NCI-H1105 (cell line): ENCODE measurements at regions not wholly inside any gene's neighbourhood (a gene's known extent, or its start where the extent isn't known, plus 50 kb on each side); places are given as distances from the start of the nearest gene placed in this dataset.

Experiments
- DNase-seq: peaks from one replicate; lab custom pipeline; 2025; lab: John Stamatoyannopoulos, UW

GRCh38 chr4:106425576-106425975, 57.0 kb upstream of the GIMD1 start:
- DNase-seq = no peak

GRCh38 chr4:106424426-106424825, 55.8 kb upstream of the GIMD1 start:
- no peak for DNase-seq

GRCh38 chr4:106423791-106424190, 55.2 kb upstream of the GIMD1 start:
- no peak for DNase-seq

DNA sequence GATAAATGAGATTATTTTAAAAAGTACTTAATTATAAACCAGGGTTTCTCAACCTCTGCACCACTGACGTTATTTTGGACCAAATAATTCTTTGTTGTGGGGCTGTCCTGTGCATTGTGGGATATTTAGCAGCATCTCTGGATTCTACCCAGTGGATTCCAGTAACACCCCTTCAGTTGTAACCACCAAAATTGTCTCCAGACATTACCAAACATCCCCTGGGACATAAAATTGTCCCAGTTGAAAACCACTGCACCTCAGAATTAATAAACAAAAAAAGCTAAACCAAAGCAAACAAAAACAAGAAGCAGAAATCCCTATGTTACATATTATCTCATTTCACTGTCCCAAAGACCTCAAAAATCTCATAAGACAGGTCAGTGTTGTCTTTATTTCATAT, 54.2 kb upstream of the GIMD1 start:
- DNase-seq = no peak

DNA sequence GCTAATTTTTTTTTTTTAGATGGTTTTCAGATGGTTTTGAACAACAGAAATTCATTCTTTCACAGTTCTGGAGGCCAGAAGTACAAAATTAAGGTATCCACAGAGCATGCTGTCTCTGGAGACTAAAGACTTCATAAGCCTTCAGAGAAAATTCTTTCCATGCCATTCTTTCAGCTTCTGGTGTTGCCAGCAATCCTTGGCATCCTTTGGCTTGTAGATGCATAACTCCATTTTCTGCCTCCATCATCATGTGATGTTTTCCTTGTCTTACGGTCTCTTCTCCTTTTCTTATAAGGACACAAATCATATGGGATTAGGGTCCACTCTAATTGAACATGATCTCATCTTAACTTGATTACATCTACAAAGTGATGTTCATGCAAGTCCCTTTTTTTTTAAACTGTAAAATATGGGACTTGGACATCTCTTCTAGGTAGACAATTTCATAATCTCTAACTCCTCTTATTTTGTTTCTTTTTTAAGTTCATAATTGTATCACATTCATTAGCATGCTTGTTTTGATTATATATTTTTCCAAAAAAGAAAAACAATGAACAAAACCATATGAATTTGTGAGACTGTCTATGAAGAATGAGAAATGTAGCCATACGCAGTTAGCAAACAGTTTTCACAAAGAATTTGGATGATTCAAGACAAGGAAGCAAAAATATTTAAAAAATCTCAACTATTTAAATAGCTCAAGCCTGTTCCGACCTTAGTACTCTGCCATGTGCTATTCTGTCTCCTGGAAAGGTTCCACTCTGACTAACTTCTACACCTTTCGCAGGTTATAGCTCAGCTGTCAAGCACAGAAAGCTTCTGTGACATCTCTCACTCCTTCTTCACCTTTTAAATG, 53.1 kb upstream of the GIMD1 start:
- DNase-seq = no peak

GRCh38 chr4:106418444-106418843, 49.9 kb upstream of the GIMD1 start:
- DNase-seq = no peak
